ENCODE measurements at regions not wholly inside any gene's neighbourhood (a gene's known extent, or its start where the extent isn't known, plus 50 kb on each side); places are given as distances from the start of the nearest gene placed in this dataset.

DNA sequence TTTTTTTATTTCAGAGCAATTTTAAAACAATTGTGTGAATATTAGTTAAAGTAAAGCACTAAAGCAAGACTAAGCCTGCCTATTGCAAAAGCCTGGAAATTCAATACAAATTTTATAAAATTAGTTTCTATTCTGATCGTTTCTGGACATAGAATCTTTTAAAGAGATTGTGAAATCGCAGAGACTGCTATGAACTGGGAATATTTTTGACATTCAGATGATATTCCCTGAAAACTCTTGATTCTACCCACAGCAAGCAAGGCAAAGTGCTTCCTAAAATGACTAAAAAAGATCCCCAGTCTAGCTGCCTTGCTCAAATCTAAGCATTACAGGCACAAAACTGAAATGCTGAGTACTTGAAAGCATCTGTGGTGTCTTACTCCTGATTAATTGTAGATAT lies 187.6 kb upstream of the CEP162 start:
- TF ChIP-seq, protein P1, sequence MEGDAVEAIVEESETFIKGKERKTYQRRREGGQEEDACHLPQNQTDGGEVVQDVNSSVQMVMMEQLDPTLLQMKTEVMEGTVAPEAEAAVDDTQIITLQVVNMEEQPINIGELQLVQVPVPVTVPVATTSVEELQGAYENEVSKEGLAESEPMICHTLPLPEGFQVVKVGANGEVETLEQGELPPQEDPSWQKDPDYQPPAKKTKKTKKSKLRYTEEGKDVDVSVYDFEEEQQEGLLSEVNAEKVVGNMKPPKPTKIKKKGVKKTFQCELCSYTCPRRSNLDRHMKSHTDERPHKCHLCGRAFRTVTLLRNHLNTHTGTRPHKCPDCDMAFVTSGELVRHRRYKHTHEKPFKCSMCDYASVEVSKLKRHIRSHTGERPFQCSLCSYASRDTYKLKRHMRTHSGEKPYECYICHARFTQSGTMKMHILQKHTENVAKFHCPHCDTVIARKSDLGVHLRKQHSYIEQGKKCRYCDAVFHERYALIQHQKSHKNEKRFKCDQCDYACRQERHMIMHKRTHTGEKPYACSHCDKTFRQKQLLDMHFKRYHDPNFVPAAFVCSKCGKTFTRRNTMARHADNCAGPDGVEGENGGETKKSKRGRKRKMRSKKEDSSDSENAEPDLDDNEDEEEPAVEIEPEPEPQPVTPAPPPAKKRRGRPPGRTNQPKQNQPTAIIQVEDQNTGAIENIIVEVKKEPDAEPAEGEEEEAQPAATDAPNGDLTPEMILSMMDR (IDR thresholded peaks at IDR 0.05; ENCODE audit: low read depth, low read length, poor library complexity, severe bottlenecking), result no peak
- no peak for TF ChIP-seq EZH2phosphoT487 (IDR thresholded peaks at IDR 0.05; ENCODE audit: borderline replicate concordance, low read length)
